ENCODE measurements at regions not wholly inside any gene's neighbourhood (a gene's known extent, or its start where the extent isn't known, plus 50 kb on each side); places are given as distances from the start of the nearest gene placed in this dataset.

DNA sequence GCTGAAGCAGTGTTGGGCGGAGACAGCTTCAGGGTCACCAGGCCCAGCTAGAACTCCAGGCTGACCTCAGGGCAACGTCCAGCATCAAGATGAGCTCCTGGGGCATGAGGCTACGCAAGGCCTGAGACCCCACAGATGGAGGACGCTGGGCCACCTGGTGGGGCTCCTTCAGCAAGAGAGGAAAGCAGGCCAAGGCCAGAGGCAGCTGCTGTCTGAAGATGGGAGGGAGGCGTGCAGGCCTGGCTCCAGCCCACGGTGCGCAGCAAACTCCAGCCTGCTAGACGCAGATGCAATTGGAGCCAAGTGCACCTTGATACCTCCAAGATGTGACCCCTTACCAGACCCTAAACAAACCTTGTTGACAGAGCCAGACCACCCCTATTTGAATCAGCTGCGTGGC is 220.9 kb upstream of the RREB1 start (continued):
- TF ChIP-seq, protein P1, sequence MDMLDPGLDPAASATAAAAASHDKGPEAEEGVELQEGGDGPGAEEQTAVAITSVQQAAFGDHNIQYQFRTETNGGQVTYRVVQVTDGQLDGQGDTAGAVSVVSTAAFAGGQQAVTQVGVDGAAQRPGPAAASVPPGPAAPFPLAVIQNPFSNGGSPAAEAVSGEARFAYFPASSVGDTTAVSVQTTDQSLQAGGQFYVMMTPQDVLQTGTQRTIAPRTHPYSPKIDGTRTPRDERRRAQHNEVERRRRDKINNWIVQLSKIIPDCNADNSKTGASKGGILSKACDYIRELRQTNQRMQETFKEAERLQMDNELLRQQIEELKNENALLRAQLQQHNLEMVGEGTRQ (IDR thresholded peaks at IDR 0.05; ENCODE audit: borderline replicate concordance, low read depth, low read length) = no peak

DNA sequence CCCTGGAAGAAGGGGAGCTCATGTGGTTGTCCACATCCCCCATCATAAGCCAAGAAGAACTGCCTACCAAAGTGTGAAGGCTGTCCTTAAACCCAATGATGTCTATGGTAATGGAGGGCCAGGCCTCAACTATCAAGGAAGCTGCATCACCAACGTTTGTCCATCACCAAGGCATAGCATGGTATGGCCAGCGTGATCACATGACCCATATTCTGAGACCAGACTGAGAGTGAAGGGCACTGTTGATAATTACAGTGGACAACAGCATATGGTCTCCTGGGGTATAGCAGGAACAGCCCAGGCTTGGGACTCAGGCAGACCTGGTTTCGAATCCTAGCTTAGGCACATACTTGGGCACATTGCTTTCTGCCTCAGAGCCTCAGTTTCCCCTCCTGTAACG is 218.2 kb upstream of the RREB1 start:
- H3K27ac ChIP-seq (ENCODE audit: low read depth in 2 of 2, low read length in 1 of 2) = no peak overlapping the region
- H3F3A ChIP-seq (replicated peaks; ENCODE audit: insufficient read depth) = no peaks in the 10 kb centered on the region
- DNase-seq = no peak
- POLR2A ChIA-PET = no interaction called here
- no peaks in the 10 kb centered on the region for H3K4me1 ChIP-seq (ENCODE audit: control insufficient read depth in 1 of 2, insufficient read depth in 2 of 2, low read depth in 1 of 2, low read length in 1 of 2)
- no peaks in the 10 kb centered on the region for H3K27me3 ChIP-seq (ENCODE audit: insufficient read depth)
- H3K36me3 ChIP-seq (replicated peaks in 1 of 2; ENCODE audit: control insufficient read depth in 1 of 2, insufficient read depth in 2 of 2, low read length in 1 of 2) = no peaks in the 10 kb centered on the region
- no peak overlapping the region for H3K9ac ChIP-seq
- H2AFZ ChIP-seq (ENCODE audit: low read depth) = no peak overlapping the region
- CTCF ChIA-PET = no interaction called here
- H3K9me3 ChIP-seq = no peaks in the 10 kb centered on the region
- WGBS (ENCODE audit: low lambda C conversion rate) = 26% methylated on average over 3 of the region's 4 CpGs
- TF ChIP-seq RXRA (IDR thresholded peaks at IDR 0.05; ENCODE audit: borderline replicate concordance, low read depth) = no peak
- TF ChIP-seq RFX5 (IDR thresholded peaks at IDR 0.05; ENCODE audit: low read length) = no peak
- TF ChIP-seq, protein P2, sequence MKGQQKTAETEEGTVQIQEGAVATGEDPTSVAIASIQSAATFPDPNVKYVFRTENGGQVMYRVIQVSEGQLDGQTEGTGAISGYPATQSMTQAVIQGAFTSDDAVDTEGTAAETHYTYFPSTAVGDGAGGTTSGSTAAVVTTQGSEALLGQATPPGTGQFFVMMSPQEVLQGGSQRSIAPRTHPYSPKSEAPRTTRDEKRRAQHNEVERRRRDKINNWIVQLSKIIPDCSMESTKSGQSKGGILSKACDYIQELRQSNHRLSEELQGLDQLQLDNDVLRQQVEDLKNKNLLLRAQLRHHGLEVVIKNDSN (IDR thresholded peaks at IDR 0.05; ENCODE audit: borderline replicate concordance, low read depth) = no peak
- TF ChIP-seq GATA2 (CRISPR knock-in tag; IDR thresholded peaks at IDR 0.05) = no peak
- TF ChIP-seq TEAD4 (IDR thresholded peaks at IDR 0.05; ENCODE audit: borderline replicate concordance, insufficient read depth) = no peak
- no peak for TF ChIP-seq JUND (IDR thresholded peaks at IDR 0.05)
- TF ChIP-seq, protein P3, sequence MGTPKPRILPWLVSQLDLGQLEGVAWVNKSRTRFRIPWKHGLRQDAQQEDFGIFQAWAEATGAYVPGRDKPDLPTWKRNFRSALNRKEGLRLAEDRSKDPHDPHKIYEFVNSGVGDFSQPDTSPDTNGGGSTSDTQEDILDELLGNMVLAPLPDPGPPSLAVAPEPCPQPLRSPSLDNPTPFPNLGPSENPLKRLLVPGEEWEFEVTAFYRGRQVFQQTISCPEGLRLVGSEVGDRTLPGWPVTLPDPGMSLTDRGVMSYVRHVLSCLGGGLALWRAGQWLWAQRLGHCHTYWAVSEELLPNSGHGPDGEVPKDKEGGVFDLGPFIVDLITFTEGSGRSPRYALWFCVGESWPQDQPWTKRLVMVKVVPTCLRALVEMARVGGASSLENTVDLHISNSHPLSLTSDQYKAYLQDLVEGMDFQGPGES (IDR thresholded peaks at IDR 0.05; ENCODE audit: low read depth, low read length) = no peak
- H3K4me2 ChIP-seq = no peak overlapping the region
- no peak overlapping the region for H3K4me3 ChIP-seq (ENCODE audit: low read depth in 2 of 2, low read length in 1 of 2)
- no peaks in the 10 kb centered on the region for H3K9me2 ChIP-seq
- H3K79me2 ChIP-seq (ENCODE audit: insufficient read depth) = no peaks in the 10 kb centered on the region
- no peaks in the 10 kb centered on the region for H4K20me1 ChIP-seq (ENCODE audit: insufficient read depth)

DNA sequence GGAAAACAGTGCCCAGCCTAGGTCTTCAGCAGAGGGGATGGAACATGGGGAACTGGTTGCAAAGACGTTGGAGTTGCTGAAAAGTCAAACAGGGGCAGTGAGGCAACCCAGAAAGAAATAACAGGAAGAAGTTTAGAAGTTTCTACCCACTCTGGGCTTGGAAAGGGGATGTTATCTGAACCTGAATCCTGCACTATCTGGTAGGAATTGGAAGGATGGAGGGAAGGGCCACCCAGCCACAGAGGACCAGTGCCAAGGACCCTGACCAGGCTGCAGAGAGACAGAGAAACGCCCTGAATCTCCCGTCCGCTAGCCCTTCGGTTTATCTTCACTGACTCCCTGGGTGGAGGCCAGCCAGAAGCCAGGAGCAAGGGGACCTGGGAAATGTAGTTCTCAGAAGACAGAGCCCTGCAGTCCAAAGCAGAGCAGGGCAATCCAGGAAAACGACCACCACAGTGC is 217.3 kb upstream of the RREB1 start:
- 0% methylated on average over 2 of the region's 6 CpGs for WGBS (ENCODE audit: low lambda C conversion rate)
- Histone ChIP-seq H2AFZ (ENCODE audit: low read depth) (no peak overlapping the region), H3K27me3 (ENCODE audit: insufficient read depth) (no peaks in the 10 kb centered on the region), H3K9me2 (no peaks in the 10 kb centered on the region), H3K4me1 (ENCODE audit: control insufficient read depth in 1 of 2, insufficient read depth in 2 of 2, low read depth in 1 of 2, low read length in 1 of 2) (no peaks in the 10 kb centered on the region), H3K4me3 (ENCODE audit: low read depth in 2 of 2, low read length in 1 of 2) (no peak overlapping the region), H3K27ac (ENCODE audit: low read depth in 2 of 2, low read length in 1 of 2) (no peak overlapping the region), H3K9me3 (no peaks in the 10 kb centered on the region), H3F3A (replicated peaks; ENCODE audit: insufficient read depth) (no peaks in the 10 kb centered on the region), H3K9ac (no peak overlapping the region), H3K4me2 (no peak overlapping the region), H3K36me3 (replicated peaks in 1 of 2; ENCODE audit: control insufficient read depth in 1 of 2, insufficient read depth in 2 of 2, low read length in 1 of 2) (no peaks in the 10 kb centered on the region), H4K20me1 (ENCODE audit: insufficient read depth) (no peaks in the 10 kb centered on the region), H3K79me2 (ENCODE audit: insufficient read depth) (no peaks in the 10 kb centered on the region)
- ChIA-PET CTCF (no interaction called here), POLR2A (no interaction called here)
- no peak for TF ChIP-seq MEF2A (IDR thresholded peaks at IDR 0.05; ENCODE audit: borderline replicate concordance, low read depth)
- TF ChIP-seq EP300 (IDR thresholded peaks at IDR 0.05; ENCODE audit: borderline replicate concordance in 1 of 2, low read depth in 1 of 2, low read length in 1 of 2) = no peak
- TF ChIP-seq, protein P4, sequence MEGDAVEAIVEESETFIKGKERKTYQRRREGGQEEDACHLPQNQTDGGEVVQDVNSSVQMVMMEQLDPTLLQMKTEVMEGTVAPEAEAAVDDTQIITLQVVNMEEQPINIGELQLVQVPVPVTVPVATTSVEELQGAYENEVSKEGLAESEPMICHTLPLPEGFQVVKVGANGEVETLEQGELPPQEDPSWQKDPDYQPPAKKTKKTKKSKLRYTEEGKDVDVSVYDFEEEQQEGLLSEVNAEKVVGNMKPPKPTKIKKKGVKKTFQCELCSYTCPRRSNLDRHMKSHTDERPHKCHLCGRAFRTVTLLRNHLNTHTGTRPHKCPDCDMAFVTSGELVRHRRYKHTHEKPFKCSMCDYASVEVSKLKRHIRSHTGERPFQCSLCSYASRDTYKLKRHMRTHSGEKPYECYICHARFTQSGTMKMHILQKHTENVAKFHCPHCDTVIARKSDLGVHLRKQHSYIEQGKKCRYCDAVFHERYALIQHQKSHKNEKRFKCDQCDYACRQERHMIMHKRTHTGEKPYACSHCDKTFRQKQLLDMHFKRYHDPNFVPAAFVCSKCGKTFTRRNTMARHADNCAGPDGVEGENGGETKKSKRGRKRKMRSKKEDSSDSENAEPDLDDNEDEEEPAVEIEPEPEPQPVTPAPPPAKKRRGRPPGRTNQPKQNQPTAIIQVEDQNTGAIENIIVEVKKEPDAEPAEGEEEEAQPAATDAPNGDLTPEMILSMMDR (IDR thresholded peaks at IDR 0.05) = no peak
- no peak for TF ChIP-seq RAD21 (IDR thresholded peaks at IDR 0.05; ENCODE audit: low read length)
- no peak for TF ChIP-seq EZH2phosphoT487 (IDR thresholded peaks at IDR 0.05; ENCODE audit: borderline replicate concordance, low read depth)
- no peak for TF ChIP-seq FOSL2 (IDR thresholded peaks at IDR 0.05; ENCODE audit: borderline replicate concordance, low read depth)
- TF ChIP-seq FOXJ3 (CRISPR knock-in tag; IDR thresholded peaks at IDR 0.05) = no peak
- TF ChIP-seq, protein P3 (IDR thresholded peaks at IDR 0.05; ENCODE audit: low read depth, low read length) = no peak
- peak; percentile 32 for DNase-seq

All from SK-N-SH (cell line).